Omental fat pad (tissue), 3 donors: ENCODE measurements at regions not wholly inside any gene's neighbourhood (a gene's known extent, or its start where the extent isn't known, plus 50 kb on each side); places are given as distances from the start of the nearest gene placed in this dataset.

Experiments used
- ATAC-seq: fragments of 150-250 bp; one replicate; pipeline ENCODE4 v1.9.1; 2016; ENCODE audit warnings: mild to moderate bottlenecking, moderate library complexity; ENCODE audit not compliant: low FRiP score
- DNase-seq: peaks from one replicate; pipeline ENCODE4 v3.0.0-alpha.2; 2019; ENCODE audit warnings: low spot score
- CTCF ChIP-seq, 3 donors: fragments of 450-650 bp; IDR thresholded peaks; one replicate each; pipeline ENCODE4 v1.5.1; 2016 to 2017; ENCODE audit warnings: antibody characterized with exemption in 3 of 3, mild to moderate bottlenecking in 3 of 3, moderate library complexity in 2 of 3

- no peak for TF ChIP-seq CTCF (IDR thresholded peaks at IDR 0.05)
- ATAC-seq (no peak), DNase-seq (no peak)
Measured at GRCh38 chr6:144870782-144871181, 585.6 kb downstream of the UTRN start.

GRCh38 chr6:144873623-144874378, 588.7 kb downstream of the UTRN start:
- TF ChIP-seq CTCF (IDR thresholded peaks at IDR 0.05): no peak
- ATAC-seq (no peak), DNase-seq (no peak)

- DNase-seq (no peak), ATAC-seq (no peak)
- TF ChIP-seq CTCF (IDR thresholded peaks at IDR 0.05): no peak
Measured at GRCh38 chr6:144876689-144877088, 591.6 kb downstream of the UTRN start.

GRCh38 chr6:144877118-144877517, 592.0 kb downstream of the UTRN start:
- TF ChIP-seq CTCF (IDR thresholded peaks at IDR 0.05): no peak
- DNase-seq (no peak), ATAC-seq (no peak)

- no peak for ATAC-seq
- no peak for TF ChIP-seq CTCF (IDR thresholded peaks at IDR 0.05)
Measured at GRCh38 chr6:144878577-144878976, 593.4 kb downstream of the UTRN start.

GRCh38 chr6:144879436-144879835, 594.3 kb downstream of the UTRN start:
- ATAC-seq (no peak), DNase-seq (no peak)
- TF ChIP-seq CTCF (IDR thresholded peaks at IDR 0.05): no peak

More at GRCh38 chr6:144878577-144878976, 593.4 kb downstream of the UTRN start:
- DNase-seq: no peak

- no peak for TF ChIP-seq CTCF (IDR thresholded peaks at IDR 0.05)
- ATAC-seq (no peak), DNase-seq (no peak)
Measured at GRCh38 chr6:144882425-144882824, 597.3 kb downstream of the UTRN start.
